Activated CD4-positive, alpha-beta T cell treated with anti-CD3 and anti-CD28 coated beads for 36 hours (primary cell): ENCODE measurements at regions not wholly inside any gene's neighbourhood (a gene's known extent, or its start where the extent isn't known, plus 50 kb on each side); places are given as distances from the start of the nearest gene placed in this dataset.
"Not testable (repeated sequence)": the region's sequence is repeated elsewhere in the genome, so short reads cannot be mapped to it uniquely, and the experiment has no call there.

Experiments used
- ATAC-seq: fragments of 200-7000 bp; cut with Tn5 transposase; one replicate; pipeline ENCODE4 v1.10.0; 2021; ENCODE audit warnings: mild to moderate bottlenecking, moderate library complexity
- CTCF ChIA-PET: fragments of 350-600 bp; sonication (Branson Sonifier 250); formaldehyde crosslinking; loops from one replicate; lab custom pipeline; 2021; ENCODE audit warnings: antibody characterized with exemption; lab: Charles Lee
- POLR2A ChIA-PET: fragments of 350-600 bp; sonication (Branson Sonifier 250); formaldehyde crosslinking; loops from one replicate; lab custom pipeline; 2021; ENCODE audit warnings: antibody characterized with exemption, inconsistent platforms; lab: Charles Lee
- DNase-seq: peaks from one replicate; pipeline ENCODE4 v3.0.0-alpha.2; 2020
- H3K27ac Mint-ChIP-seq: one replicate; pipeline ENCODE4 v1.8.0; 2021; ENCODE audit warnings: mixed read lengths
- H3K27me3 Mint-ChIP-seq: one replicate; pipeline ENCODE4 v1.8.0; 2021; ENCODE audit warnings: mixed read lengths
- H3K36me3 Mint-ChIP-seq: one replicate; pipeline ENCODE4 v1.8.0; 2021; ENCODE audit warnings: low read depth, mixed read lengths
- H3K4me1 Mint-ChIP-seq: one replicate; pipeline ENCODE4 v1.8.0; 2021; ENCODE audit warnings: mixed read lengths
- H3K4me3 Mint-ChIP-seq: one replicate; pipeline ENCODE4 v1.8.0; 2021; ENCODE audit warnings: mild to moderate bottlenecking, moderate library complexity, mixed read lengths
- H3K9me3 Mint-ChIP-seq: one replicate; pipeline ENCODE4 v1.8.0; 2021; ENCODE audit warnings: low read depth, mixed read lengths
- intact Hi-C, 2 experiments: fragments of 100-400 bp; cut with DNase I in 1 of 2; cut with micrococcal nuclease in 1 of 2; formaldehyde crosslinking; loops; one replicate each; pipeline versions ENCODE4 v1.14.2 to v1.15.1; 2022 to 2024; cut with DNase I, micrococcal nuclease

DNA sequence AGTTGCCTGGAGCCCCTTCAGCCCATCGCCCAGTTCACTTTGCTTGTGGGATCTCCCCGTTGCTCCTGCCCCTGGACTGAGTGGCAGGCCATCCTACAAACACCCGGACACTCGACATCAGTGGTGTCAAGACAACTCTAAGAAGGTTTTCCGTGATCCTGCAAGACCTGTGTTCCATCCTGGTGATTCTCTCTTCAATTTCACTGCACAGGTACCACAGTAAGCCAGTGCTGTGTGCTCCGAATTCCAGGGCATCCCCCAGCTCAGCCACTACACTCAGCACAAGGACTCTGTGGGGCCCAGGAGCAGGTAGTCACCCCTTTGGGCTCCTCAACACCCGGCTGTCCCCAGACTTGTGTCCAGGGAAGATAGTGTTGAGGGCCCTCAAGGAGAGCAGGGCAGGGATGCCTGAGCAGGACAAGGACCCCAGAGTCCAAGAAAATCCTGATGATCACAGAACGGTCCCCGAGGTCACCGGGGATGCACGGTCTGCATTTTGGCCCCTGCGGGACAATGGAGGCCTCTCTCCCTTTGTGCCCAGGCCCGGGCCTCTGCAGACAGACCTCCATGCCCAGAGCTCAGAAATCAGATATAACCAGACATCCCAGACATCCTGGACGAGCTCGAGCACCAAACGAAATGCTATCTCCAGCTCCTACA is 146.9 kb upstream of the C1QTNF3 start:
- CTCF ChIA-PET, ATAC-seq, H3K4me1 Mint-ChIP-seq, POLR2A ChIA-PET, H3K4me3 Mint-ChIP-seq, intact Hi-C loops, H3K27ac Mint-ChIP-seq, H3K9me3 Mint-ChIP-seq, H3K27me3 Mint-ChIP-seq: not testable (repeated sequence)
- DNase-seq, result peak; percentile 8
- peaks cover 20% of the 10 kb centered on the region for H3K36me3 Mint-ChIP-seq

DNA sequence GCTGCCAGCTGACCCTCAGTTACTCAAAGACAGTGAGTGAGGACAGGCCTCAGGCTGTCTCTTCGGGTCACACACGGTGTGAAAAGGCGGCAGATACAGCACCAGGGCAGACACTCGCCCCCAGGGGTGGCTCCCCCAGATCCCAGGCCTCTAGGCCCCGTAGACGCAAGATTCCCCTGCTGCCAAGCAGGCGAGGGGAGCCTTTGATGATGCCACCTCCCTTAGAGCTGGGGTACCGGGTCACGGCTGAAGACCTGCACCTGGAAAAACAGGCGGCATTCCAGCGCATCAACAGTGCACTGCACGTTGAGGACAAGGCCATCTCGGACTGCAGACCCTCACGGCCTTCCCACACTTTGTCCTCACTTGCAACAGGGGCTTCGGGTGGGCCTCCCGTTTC is 147.5 kb upstream of the C1QTNF3 start:
- H3K27ac Mint-ChIP-seq, CTCF ChIA-PET, POLR2A ChIA-PET, H3K27me3 Mint-ChIP-seq, ATAC-seq, H3K4me1 Mint-ChIP-seq, intact Hi-C loops, H3K9me3 Mint-ChIP-seq, H3K4me3 Mint-ChIP-seq: not testable (repeated sequence)
- H3K36me3 Mint-ChIP-seq, result peaks cover 20% of the 10 kb centered on the region
- peak; percentile 13 for DNase-seq

DNA sequence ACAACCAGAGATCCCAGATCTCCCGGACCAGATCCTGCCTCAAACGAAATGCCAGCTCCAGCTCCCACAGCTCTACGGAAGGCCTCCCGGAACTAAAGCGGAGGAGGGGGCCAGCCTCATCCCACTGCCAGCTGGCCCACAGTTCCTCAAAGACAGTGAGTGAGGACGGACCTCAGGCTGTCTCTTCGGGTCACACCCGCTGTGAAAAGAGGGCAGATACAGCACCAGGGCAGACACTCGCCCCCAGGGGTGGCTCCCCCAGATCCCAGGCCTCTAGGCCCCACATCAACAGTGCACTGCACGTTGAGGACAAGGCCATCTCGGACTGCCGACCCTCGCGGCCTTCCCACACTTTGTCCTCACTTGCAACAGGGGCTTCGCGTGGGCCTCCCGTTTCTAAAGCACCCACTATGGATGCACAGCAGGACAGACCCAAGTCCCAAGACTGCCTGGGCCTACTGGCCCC is 148.3 kb upstream of the C1QTNF3 start:
- H3K36me3 Mint-ChIP-seq, result peaks cover 19% of the 10 kb centered on the region
- peak; percentile 11 for DNase-seq
- H3K27me3 Mint-ChIP-seq, CTCF ChIA-PET, ATAC-seq, H3K4me3 Mint-ChIP-seq, H3K4me1 Mint-ChIP-seq, H3K27ac Mint-ChIP-seq, intact Hi-C loops, H3K9me3 Mint-ChIP-seq, POLR2A ChIA-PET: not testable (repeated sequence)

DNA sequence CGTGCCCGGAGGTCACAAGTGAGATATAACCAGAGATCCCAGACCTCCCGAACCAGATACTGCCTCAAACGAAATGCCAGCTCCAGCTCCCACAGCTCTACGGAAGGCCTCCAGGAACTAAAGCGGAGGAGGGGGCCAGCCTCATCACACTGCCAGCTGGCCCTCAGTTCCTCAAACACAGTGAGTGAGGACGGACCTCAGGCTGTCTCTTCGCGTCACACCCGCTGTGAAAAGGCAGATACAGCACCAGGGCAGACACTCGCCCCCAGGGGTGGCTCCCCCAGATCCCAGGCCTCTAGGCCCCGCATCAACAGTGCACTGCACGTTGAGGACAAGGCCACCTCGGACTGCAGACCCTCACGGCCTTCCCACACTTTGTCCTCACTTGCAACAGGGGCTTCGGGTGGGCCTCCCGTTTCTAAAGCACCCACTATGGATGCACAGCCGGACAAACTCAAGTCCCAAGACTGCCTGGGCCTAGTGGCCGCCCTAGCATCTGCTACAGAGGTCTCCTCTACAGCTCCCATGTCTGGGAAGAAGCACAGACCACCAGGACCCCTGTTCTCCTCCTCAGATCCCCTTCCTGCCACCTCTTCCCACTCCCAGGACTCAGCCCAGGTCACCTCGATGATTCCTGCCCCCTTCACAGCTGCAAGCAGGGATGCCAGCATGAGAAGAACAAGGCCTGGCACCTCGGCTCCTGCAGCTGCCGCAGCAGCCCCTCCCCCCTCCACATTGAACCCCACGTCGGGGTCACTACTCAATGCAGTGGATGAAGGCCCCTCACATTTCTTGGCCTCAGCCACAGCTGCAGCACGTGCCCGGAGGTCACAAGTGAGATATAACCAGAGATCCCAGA is 149.3 kb upstream of the C1QTNF3 start:
- H3K27ac Mint-ChIP-seq, H3K4me3 Mint-ChIP-seq, H3K9me3 Mint-ChIP-seq, H3K27me3 Mint-ChIP-seq, intact Hi-C loops, H3K4me1 Mint-ChIP-seq, POLR2A ChIA-PET, ATAC-seq: not testable (repeated sequence)
- CTCF ChIA-PET, result interaction anchor here (0.7 kb wide), 1 partner anchor 919 kb away, joined by 3 read pairs; no protein-coding TSS in a partner anchor
- peaks cover 19% of the 10 kb centered on the region for H3K36me3 Mint-ChIP-seq
- peak; percentile 13 for DNase-seq

DNA sequence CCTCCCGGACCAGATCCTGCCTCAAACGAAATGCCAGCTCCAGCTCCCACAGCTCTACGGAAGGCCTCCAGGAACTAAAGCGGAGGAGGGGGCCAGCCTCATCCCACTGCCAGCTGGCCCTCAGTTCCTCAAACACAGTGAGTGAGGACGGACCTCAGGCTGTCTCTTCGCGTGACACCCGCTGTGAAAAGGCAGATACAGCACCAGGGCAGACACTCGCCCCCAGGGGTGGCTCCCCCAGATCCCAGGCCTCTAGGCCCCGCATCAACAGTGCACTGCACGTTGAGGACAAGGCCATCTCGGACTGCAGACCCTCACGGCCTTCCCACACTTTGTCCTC is 149.9 kb upstream of the C1QTNF3 start:
- peaks cover 18% of the 10 kb centered on the region for H3K36me3 Mint-ChIP-seq
- ATAC-seq, H3K27me3 Mint-ChIP-seq, POLR2A ChIA-PET, H3K4me3 Mint-ChIP-seq, intact Hi-C loops, H3K9me3 Mint-ChIP-seq, H3K4me1 Mint-ChIP-seq, H3K27ac Mint-ChIP-seq, DNase-seq: not testable (repeated sequence)
- CTCF ChIA-PET, result interaction anchor here (0.7 kb wide), 1 partner anchor 920 kb away, joined by 3 read pairs; no protein-coding TSS in a partner anchor

DNA sequence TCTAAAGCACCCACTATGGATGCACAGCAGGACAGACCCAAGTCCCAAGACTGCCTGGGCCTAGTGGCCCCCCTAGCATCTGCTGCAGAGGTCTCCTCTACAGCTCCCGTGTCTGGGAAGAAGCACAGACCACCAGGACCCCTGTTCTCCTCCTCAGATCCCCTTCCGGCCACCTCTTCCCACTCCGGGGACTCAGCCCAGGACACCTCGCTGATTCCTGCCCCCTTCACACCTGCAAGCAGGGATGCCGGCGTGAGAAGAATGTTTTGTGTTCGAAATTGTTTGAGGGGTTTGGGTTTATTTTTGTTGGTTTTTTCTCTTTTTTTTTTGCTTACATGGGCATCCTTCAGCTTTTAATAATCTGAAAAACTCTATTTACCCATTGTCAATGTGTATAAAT is 150.3 kb upstream of the C1QTNF3 start:
- H3K9me3 Mint-ChIP-seq, DNase-seq, H3K27me3 Mint-ChIP-seq, H3K4me3 Mint-ChIP-seq, intact Hi-C loops, H3K4me1 Mint-ChIP-seq, CTCF ChIA-PET, ATAC-seq, H3K27ac Mint-ChIP-seq, POLR2A ChIA-PET: not testable (repeated sequence)
- peaks cover 16% of the 10 kb centered on the region for H3K36me3 Mint-ChIP-seq

DNA sequence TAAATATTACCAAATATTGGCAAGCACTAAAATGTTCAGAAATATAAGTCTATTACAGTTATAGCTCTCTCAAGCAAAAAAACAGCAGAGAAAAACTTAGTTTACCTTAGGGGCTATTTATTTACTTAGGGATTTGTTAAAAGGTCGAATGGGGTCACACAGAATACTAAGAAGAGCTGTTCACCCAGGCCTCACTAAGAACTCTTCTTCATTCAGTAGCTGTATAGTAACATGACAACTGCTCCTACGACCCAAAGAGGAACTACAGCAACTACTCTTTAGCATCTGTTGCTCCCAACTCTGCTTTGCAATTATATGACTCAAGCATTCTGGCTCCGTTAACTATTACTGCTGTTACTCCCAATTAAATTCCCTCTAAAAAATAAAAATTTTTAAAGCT is 150.8 kb upstream of the C1QTNF3 start:
- H3K27me3 Mint-ChIP-seq, intact Hi-C loops, H3K4me3 Mint-ChIP-seq, H3K9me3 Mint-ChIP-seq, POLR2A ChIA-PET, H3K27ac Mint-ChIP-seq, DNase-seq, H3K4me1 Mint-ChIP-seq, CTCF ChIA-PET, ATAC-seq: not testable (repeated sequence)
- peaks cover 16% of the 10 kb centered on the region for H3K36me3 Mint-ChIP-seq

DNA sequence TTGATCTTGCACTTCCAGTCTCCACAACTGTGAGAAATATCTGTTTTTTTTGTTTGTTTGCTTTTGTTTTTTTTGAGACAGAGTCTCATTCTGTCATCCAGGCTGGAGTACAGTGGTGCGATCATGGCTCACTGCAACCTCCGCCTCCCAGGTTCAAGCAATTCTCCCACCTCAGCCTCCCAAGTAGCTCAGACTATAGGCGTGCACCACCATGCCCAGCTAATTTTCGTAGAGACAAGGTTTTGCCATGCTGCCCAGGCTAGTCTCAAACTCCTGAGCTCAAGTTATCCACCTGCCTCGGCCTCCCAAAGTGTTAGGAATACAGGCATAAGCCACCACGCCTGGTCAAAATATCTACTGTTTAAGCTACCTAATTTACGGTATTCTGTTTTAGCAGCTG is 153.1 kb upstream of the C1QTNF3 start:
- POLR2A ChIA-PET, H3K9me3 Mint-ChIP-seq, H3K4me1 Mint-ChIP-seq, DNase-seq, H3K27ac Mint-ChIP-seq, H3K4me3 Mint-ChIP-seq, ATAC-seq, CTCF ChIA-PET, H3K27me3 Mint-ChIP-seq, intact Hi-C loops: not testable (repeated sequence)
- peaks cover 10% of the 10 kb centered on the region for H3K36me3 Mint-ChIP-seq

DNA sequence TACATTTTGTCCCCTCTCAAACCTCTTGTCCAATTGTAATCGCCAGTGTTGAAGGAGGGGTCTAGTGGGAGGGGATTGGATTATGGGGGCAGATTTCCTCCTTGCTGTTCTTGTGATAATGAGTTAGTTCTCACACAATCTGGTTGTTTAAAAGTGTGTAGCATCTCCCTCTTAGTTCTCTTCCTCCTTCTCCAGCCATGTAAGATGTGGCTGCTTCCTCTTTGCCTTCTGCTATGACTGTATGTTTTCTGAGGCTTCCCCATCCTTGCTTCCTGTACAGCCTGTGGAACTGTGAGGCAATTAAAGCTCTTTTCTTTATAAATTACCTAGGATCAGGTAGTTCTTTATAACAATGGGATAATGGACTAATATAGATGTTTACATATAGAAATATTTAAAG is 162.3 kb upstream of the C1QTNF3 start:
- intact Hi-C loops, H3K27me3 Mint-ChIP-seq, CTCF ChIA-PET, H3K36me3 Mint-ChIP-seq, DNase-seq, H3K9me3 Mint-ChIP-seq, POLR2A ChIA-PET, H3K27ac Mint-ChIP-seq, H3K4me3 Mint-ChIP-seq, ATAC-seq, H3K4me1 Mint-ChIP-seq: not testable (repeated sequence)

DNA sequence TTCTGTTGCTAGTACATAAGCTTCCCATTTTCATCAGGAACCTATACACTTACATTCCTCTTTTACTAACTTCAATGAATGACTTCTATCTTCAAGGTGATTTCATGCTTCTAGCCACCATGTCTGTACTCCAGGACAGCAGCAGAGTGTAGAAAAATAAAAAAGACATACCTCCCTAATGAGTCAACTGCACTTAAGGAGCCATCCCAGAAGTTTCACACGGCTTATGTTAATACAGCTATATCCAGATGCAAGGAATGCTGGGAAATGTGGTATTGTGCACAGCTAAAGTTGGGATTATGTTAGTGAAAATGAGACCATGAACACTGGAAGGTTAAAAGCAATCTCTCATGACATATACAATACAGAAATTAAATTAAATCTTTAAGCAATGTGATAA is 174.4 kb upstream of the C1QTNF3 start:
- H3K9me3 Mint-ChIP-seq, CTCF ChIA-PET, H3K27ac Mint-ChIP-seq, DNase-seq, ATAC-seq, POLR2A ChIA-PET, H3K4me1 Mint-ChIP-seq, H3K27me3 Mint-ChIP-seq, H3K4me3 Mint-ChIP-seq, H3K36me3 Mint-ChIP-seq, intact Hi-C loops: not testable (repeated sequence)

DNA sequence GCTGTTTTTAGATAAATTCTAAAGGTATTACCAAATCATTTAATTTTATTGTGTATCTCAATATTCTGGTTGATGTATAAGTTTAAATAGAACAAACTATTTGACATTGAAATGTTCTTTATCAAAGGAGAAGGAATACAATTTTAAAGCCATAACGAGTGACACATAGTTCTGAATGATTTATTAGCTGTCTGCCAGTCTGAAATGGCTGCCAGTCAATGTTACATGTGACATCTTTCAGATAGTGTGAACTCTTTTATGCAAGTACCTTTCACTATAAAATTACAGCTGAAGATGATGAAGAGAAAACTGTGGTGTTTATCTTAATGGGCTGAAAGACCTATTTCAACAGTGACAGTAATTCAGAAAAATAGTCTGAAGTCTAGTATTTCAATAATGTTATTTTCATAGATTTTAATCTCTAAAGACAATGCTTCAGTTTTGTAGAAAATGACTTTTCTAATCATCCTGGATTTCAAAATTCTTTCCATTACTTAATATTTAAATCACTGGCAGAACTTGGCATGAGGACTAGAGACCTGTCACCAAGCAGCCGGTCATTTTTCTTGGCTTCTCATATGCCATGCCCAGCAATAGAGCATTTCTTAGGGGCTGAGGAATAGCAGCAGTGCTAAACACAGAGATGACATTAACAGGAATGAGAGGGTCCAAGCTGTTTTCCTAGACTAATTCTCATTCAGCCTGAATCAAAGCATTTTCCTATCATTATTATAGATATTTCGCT is 178.5 kb upstream of the C1QTNF3 start:
- ATAC-seq, DNase-seq, CTCF ChIA-PET, POLR2A ChIA-PET, intact Hi-C loops, H3K27ac Mint-ChIP-seq, H3K4me1 Mint-ChIP-seq, H3K9me3 Mint-ChIP-seq, H3K36me3 Mint-ChIP-seq, H3K27me3 Mint-ChIP-seq, H3K4me3 Mint-ChIP-seq: not testable (repeated sequence)
